HG03432 (cell line): ENCODE measurements at regions not wholly inside any gene's neighbourhood (a gene's known extent, or its start where the extent isn't known, plus 50 kb on each side); places are given as distances from the start of the nearest gene placed in this dataset.

ENCODE experiments used
- ATAC-seq: cut with Tn5 transposase; IDR thresholded peaks from one replicate; pipeline ENCODE4 v1.9.1; 2021; ENCODE audit warnings: mild to moderate bottlenecking, moderate library complexity; ENCODE audit not compliant: unreplicated experiment

DNA sequence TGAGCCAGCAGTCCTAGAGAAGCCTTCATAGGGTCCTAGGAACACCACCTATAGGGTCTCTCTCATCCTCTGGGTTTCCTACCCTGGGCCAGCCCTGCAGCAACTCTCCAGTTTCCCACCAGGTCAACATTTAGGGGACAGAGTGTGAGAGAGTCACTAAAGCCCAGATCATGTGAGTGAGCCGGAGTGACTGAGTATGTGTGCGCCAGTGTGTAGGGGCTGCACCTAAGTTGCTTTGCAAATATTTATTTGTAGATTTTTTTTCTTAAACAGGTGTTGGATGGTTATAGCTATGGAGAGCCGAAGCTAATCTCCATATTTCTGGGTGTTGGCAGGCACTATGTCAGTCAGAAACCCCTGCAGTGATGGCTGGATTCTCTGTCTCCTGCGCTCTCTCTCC is 232.5 kb upstream of the NCAM1 start:
- no peak for ATAC-seq

DNA sequence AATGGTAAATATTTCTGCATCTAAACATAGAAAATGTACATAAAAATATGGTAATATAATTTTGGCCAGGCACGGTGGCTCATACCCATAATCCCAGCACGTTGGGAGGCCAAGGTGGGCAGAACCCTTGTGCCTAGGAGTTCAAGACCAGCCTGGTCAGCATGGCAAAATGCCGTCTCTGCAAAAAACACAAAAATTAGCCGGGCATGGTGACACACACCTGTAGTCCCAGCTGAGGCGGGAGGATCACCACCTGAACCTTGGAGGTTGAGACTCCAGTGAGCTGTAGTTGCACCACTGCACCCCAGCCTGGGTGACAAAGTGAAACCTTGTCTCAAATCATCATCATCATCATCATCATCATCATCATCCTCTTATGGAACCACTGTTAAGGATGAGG is 230.6 kb upstream of the NCAM1 start:
- ATAC-seq = no peak

DNA sequence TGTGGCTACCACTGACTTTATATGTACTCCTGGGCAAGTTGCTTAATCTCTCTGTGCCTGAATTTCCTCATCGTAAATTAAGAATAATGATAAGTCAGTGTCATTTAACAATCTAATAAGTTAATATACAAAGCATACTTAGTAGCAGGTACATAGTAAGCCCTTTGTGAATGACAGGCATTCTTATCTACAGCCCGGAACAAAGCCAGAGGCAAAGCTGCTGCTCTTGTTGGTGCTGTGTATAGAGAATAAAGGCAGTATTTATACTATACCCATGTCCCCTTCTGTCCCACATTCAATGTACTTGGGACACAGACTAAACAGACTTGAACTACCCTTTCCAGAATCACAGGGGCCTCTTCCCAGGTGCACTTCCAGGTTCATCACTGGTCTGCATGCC is 229.7 kb upstream of the NCAM1 start:
- ATAC-seq = no peak

DNA sequence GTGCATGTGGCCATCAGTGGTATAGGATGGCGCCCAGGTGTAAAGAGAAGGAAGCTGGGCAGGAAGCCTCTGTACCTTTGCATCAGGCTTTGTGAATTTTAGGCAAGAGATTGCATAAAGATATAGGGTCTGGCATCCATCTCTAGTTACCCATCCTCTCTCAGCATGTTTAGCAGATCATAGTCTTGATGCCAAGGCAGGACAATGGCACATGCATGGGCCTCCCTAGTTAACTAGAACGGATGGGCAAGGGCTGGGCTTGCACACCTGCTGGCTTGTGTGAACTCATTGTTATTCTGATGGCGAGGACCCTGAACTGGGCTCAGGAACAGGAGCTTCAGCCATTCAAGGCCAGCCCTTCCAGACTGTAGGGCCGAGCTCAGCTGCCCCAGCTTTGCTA is 229.2 kb upstream of the NCAM1 start:
- ATAC-seq = no peak

DNA sequence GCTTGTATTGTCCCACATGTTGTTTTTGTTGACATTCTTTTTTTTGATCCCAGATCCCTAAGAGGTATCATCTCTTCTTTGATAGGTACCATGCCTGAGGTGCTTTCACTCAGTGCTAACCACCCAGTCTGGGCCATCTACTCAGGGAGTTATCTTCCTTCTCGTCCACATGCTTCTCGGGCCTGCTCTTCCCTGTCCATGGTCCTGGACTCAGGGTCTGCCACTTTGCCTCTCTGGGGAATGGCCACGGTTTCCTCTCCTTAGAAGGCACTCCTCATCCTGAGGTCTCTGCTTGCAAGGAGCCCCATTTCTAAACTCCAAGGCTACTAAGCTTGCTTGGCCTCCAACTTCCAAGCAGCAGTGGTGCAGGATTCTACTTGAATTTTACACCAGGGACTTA is 227.0 kb upstream of the NCAM1 start:
- ATAC-seq = no peak

DNA sequence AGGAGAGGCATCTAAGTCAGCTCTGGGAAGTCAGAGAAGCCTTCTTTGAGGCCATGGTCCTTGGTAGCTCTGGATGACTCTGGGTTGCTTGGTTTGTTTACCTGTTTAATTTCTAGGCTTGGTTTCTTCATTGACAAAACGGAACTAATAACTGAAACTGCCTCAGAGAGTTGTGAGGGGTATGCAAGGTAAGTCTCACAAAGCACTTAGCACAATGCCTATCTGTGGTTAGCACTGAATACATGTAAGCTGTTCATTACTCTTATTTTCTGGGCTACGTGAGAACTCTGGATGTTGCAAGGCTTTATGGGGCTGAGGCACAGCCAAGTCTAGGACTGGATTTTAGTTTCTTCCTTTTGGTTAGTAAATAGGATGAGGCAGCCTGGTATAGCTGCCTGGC is 225.8 kb upstream of the NCAM1 start:
- no peak for ATAC-seq

DNA sequence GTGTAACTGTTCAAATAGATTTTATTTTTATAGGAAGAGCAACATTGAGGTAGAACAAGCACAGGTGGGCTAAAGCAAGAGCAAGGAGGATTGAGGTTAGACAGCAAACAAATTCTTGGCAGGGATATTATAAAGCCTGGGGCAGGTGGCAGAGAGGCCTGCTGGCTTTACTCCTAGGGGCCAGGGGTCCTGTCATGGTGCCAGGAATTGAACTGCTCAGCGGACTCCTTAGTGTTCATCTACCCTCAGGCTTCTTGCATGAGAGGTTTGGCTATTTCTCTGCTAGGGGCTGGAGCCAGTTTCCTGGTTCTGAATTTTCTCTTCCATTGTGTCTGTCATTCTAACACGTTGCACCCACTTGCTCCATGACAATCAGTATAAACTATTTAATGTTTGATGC is 217.2 kb upstream of the NCAM1 start:
- no peak for ATAC-seq

DNA sequence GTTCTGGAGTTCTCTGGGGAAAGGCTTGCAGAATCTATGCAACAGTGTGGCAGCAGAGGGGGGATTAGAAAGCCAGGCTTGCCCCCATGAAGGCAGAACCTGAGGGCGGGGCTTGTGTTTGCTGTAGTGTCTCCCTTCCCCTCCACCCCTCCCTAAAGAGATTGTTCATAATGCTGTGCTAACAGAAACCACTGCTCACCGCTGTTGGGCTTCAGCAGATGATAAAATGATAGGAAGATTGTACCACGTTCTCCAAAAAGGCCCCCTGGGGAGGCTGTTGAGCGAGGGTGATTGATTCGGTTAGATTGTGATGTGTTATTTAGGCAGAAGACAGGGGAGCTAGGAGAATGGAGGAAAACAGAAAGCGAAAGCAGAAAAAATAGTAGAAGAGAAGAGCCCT is 215.2 kb upstream of the NCAM1 start:
- no peak for ATAC-seq

DNA sequence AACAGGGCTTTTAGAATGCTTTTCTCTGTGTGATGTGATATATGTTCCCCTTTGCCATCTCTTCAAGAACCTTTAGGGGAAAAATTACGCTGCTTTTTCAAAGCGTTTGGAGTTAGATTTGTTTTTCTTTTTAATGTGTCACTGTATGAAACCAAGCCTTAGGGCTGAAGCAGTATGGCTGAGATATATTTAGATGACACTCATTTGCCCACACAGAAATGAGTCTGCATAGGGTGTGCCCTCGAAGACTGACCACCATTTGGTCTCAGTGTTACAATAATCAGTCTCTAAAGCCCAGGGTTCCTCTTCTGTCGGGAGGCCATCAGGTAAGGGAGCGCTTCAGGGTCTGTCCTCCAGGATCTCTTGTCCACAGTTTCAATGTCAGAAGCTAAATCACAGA is 213.0 kb upstream of the NCAM1 start:
- no peak for ATAC-seq

DNA sequence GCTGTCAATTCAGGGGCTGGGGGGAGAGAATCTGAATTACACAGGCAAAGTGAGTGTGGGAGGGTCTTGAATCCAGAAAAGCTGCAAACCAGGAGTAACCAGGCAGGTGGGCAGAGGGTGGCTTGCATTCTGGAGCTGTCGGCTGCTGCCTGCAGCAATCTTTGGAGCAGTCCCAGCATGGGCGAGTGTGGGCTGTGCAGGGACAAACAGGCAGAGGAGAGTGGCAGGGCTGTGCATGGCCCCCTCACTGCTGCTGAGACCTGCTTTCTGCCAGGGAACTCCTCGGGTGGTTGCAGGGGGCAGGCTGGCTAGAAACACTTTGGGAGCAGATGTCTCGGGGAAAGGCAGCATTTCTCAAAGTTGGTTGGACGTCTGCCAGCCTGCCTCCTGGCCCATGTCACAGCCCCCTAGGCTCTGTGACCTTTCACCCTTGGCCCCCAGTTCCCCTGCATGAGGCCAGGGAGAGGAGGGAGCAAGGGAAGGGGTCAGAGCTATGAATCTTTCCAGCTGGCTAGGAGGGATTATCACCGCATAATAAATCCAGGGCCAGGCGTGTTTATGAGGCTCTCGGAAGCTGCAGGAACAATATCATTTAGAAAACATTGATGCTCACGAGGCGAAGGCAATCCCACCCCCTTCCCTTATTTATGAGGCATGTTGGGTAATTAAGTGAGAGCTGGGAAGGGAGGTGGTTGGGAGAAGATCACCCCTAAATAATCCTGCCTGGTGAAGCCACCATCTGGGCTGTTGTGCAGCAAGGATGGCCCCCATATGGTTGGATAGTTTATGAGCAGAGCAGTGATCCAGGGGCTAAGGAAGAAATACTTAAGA is 212.3 kb upstream of the NCAM1 start:
- ATAC-seq = no peak

DNA sequence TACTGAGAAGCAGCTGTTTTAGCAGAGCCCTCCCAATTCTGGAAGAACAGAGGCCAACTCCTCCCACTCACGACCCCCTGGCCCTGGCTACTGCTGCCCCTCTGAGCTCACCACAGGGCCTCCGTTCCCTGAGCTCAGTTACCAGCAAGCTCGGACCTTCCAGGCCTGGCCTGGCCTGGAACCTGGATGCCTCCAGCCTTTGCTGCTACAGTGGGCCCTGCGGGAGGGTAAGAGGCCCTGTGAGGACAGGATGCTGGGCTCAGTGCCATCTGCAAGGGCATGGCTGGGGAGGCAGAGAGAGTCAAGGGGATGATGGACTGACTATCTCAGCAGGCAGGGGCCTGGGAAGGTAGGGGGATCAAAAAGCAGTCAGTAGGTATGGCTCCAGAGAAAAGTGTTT is 209.9 kb upstream of the NCAM1 start:
- no peak for ATAC-seq

DNA sequence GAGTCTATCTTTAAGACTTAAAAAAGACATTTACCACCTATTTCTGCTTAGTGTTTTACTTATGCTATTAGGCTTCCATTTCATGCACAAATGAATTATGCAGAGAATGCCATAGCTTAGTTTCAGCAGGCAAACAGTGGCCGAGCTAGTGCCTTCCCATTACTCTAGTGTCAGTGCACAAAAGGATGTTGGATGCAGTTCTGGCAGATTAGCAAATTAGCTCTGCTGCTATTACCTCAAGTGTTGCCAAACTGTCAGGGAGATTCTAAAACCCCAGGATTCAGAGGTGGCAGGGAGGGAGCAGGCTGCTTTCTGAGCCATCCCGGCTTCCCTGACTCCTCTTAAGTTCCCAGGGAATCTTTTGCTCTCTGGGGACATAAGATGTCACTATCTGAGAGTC is 209.4 kb upstream of the NCAM1 start:
- ATAC-seq = no peak

DNA sequence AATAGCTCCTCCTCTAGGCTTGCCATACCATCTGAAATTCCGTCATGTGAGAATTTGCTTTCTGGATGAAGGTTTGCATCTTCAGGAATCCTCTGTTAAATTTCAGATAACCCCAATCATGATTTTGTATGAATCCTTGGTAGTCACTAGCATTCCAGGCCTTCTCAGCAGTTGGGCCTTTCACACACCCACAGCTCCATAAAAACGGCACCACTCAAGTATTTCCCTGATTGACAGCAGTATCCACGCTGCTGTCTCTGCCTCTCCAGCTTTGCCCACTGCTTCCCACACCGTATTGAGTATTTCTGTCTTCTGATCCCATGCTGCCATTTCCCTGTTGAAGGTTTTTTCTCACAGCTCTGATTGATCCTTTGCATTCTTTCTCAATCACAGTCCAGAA is 208.7 kb upstream of the NCAM1 start:
- no peak for ATAC-seq

DNA sequence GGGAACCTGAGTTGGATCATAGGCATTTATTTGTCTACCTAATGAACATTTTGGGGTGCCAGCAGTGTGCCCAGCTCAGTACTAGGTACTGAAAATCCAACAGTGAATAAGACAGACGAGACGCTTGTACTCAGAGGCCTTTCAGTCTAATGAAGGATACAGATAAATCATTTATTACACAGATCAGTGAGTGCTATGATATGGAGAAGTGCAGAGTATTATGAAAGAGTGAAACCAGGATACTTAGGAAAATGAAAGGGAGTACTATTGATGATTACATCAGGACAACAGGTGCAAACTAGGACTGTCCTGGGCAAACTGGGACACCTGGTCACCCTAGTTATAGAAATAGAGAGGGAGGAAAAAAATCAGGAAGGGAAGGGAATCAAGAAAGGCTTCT is 207.5 kb upstream of the NCAM1 start:
- no peak for ATAC-seq

DNA sequence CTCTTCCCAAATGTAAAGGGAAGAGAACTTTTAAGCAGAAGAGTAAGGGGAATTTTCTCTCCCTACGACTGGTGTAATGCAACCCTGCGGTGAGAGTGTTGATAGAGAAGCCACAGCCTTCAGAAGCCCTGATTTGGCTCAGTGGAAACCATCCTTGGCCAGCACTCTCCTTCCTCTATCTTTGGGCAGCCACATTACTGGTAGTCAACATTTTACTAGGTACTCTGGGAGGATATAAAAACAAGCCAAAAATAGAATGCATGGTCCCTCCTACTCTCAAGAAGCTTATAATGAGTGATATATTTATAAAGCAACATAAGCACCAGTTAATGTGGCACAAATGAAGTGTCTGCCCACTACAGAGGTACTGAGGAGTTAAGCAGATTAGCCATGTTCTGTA is 201.8 kb upstream of the NCAM1 start:
- ATAC-seq = no peak

DNA sequence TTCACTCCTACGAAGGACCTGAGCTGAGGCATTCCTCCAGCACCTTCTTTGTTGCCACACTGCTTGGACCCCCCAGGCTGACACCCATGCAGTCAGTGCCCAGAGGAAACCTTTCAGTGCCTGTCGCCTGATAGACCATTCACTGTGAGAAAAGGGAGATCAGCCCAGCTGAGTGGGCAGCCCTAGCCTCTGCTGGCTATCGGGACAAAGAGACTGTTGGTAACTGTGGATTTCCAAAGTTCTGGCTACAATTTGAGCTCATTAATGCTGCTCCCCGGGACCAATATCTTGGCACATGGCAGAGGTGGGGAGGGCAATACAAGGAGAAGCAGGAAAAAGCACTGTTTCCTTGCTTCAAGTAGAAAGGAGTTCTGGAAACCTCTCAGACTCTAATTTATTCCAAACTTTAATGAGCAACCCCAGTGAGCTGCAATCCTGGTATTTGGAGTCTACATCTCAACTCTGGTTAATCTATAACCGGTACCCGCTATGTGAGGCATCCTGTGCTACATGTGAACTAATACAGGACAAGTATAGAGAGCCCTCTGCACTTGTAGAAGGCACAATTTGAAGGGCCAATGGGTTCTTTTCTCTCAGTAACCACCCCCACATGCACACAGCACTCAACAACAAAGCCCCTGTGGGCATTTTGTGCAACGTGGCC is 200.7 kb upstream of the NCAM1 start:
- no peak for ATAC-seq

DNA sequence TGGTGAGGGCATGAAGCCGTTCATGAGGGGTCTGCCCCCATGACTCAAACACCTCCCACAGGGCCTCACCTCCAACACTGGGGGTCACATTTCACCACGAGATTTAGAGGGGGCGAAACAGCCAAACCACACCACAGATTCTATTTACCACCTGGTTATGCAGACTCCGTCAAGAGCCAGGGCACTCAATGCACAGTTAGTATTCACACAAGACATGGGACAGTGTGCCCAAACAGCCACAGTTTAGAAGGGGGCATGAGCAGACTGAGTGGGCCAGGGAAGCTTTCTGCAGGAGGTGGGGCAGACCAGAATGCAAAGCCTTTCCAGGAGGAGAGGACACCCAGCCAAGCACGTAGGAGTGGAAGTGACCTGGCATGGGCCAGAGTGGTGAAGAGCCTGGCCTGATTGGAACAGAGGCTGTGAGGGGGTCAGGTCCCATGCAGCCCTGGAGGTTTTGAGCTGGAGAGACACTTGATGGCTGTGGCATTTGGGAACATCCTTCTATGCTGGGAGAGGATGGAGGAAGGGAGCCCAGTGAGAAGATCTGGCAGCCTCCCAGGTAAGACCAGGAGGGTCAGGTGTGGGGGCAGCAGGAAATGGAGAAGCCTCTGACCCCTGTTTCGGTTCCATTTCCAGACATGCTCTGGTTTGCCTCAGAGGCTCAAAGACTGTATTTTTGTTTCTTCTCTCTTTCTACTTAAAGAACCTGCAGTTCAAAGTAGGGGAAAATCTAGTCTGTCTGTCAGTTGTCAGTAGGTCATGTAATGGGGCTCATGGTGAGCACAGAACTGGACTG is 199.1 kb upstream of the NCAM1 start:
- peak; percentile 73 for ATAC-seq

DNA sequence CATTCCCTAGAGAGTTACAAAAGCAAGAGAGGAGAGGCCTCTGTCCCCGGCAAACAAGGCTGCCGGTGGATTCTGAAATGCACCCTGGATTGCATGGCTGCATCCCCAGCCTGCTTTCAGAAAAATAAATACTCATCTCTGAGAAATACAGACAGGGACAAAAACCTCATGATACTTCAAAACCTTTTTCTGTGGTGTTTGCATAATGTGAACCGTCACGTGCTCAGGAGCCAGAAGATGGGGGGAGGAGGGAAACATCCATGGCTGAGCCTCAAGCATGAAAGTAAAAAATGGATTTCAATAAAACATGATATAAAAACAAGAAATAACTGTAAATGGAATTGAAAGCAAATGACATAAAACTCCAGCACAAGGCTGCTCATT is 198.5 kb upstream of the NCAM1 start:
- ATAC-seq = peak; percentile 25

DNA sequence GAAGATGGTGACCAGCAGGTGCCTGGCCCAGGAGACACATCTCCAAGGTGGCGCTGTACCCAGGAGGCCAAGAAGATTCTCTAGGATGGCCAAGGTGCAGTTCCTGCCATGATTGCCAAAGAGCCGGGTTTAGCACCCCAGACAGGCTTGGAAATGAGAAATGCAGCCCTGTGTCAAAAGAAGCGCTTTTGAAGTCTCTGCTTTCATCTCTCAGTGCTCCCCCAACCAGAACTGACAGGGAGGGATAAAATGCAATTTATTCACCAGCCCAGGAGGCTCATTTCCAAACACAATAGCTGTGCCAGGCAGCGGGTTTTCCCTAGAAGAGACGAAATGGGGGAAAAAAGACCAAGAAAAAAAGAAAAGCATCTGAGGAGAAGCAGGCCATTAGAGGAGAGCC is 195.9 kb upstream of the NCAM1 start:
- ATAC-seq = no peak

DNA sequence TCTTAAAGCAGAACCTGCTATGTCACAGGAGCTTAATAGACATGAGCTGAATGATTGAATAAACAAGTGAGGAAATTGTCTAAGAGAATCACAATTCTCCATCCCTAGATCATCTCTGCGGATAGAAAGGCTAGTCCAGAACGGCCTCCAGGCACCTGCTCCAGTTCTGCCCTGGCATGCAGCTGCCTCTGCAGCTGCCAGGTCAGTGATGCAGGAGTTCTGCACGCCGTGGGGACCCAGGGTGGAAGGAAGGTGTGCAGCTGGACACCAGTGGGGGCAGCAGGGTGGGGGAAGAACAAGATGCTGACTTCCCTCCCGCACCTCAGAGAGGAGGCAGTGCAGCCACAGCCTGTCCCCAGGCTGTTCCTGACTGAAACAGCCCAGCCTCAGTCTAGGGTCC is 192.1 kb upstream of the NCAM1 start:
- ATAC-seq = no peak

DNA sequence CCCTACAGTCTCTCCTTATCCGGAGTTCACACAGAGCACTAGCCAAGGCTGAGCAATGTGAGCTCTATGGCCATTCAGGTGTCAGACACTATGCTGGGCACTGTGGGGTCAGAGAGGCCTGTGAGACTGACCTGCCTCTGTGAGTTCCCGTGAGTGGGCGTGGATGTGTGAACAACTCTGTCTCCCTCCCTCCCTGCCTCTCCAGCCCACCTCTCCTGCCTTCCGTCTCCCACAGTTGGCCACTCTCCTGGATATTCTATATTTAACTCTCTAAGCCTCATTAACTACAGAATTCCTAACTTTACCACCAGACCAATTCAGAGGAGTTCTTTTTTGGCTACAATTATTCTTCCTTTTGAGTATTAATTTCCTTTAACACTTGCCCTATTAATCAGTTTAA is 191.6 kb upstream of the NCAM1 start:
- no peak for ATAC-seq

DNA sequence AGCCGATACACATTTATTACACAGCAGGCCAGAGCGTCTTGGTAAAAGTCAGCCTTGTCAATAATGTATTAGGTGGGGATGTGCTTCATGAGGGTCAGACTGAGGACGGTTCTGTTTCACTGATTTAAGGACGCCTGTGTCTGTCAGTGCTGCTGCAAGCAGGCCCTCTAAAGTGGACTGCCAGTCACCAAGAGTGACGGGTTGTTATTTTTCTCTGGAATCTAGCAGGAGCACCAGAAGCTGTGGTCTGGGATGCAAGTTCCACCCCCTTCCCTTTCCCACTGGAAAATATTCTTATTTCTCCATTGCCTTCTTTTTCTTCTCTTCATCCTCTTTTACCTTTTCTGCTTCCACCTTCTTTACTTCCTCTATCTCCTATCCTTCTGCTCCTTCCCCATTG is 191.2 kb upstream of the NCAM1 start:
- no peak for ATAC-seq
